ENCODE measurements at regions not wholly inside any gene's neighbourhood (a gene's known extent, or its start where the extent isn't known, plus 50 kb on each side); places are given as distances from the start of the nearest gene placed in this dataset.
"Not testable (repeated sequence)": the region's sequence is repeated elsewhere in the genome, so short reads cannot be mapped to it uniquely, and the experiment has no call there.

GRCh38 chr6:95693108-95693507, 115.8 kb downstream of the MANEA start:
- no peaks in the 10 kb centered on the region for H3K4me1 ChIP-seq (ENCODE audit: control insufficient read depth, insufficient read depth, low read length, unreplicated experiment)
- no peaks in the 10 kb centered on the region for H3K36me3 ChIP-seq (ENCODE audit: insufficient read depth, low read length)
- H3K79me2 ChIP-seq (ENCODE audit: control insufficient read depth, insufficient read depth, low read length, unreplicated experiment) = no peaks in the 10 kb centered on the region
- H3K27me3 ChIP-seq (ENCODE audit: insufficient read depth, low read length) = no peaks in the 10 kb centered on the region
- no peak overlapping the region for H3K27ac ChIP-seq (ENCODE audit: low read depth, low read length)
- no peak overlapping the region for H2AFZ ChIP-seq (ENCODE audit: low read length, unreplicated experiment)
- H3K4me3 ChIP-seq (ENCODE audit: low read depth, low read length) = no peak overlapping the region

DNA sequence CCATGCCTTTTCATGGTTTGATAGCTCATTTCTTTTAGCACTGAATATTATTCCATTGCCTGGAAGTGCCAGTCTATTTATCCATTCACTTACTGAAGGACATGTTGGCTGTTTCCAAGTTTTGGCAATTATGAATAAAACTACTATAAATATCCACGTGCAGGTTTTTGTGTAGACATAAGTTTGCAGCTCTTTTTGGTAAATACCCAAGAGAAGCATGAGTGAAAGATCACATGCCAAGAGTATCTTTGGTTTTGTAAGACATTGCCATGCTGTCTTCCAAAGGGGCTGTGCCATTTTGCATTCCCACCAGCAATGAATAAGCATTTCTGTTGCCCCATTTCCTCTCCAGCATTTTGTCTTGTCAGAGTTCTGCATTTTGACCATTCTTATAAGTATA, 120.9 kb downstream of the MANEA start:
- no peaks in the 10 kb centered on the region for H3K79me2 ChIP-seq (ENCODE audit: control insufficient read depth, insufficient read depth, low read length, unreplicated experiment)
- no peaks in the 10 kb centered on the region for H3K36me3 ChIP-seq (ENCODE audit: insufficient read depth, low read length)
- H3K27me3 ChIP-seq (ENCODE audit: insufficient read depth, low read length) = no peaks in the 10 kb centered on the region
- H3K27ac ChIP-seq (ENCODE audit: low read depth, low read length) = no peak overlapping the region
- no peak overlapping the region for H2AFZ ChIP-seq (ENCODE audit: low read length, unreplicated experiment)
- H3K4me1 ChIP-seq (ENCODE audit: control insufficient read depth, insufficient read depth, low read length, unreplicated experiment) = no peaks in the 10 kb centered on the region
- no peak overlapping the region for H3K4me3 ChIP-seq (ENCODE audit: low read depth, low read length)

DNA sequence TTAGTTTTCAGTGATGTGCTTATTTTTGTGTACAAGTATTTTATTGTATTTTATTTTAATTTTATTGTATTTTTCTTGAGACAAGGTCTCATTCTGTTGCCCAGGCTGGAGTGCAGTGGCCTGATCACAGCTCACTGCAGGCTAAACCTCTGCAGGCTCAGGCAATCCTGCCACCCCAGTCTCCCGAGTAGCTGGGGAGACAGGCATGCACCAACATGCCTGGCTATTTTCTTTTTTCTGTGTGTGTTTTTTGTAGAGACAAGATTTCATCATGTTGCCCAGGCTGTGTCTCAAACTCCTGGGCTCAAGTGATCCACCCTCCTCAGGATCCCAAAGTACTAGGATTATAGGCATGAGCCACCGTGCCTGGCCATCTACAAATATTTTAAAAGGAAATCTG, 146.3 kb downstream of the MANEA start:
- Histone ChIP-seq H3K79me2 (ENCODE audit: control insufficient read depth, insufficient read depth, low read length, unreplicated experiment) (no peaks in the 10 kb centered on the region), H3K4me1 (ENCODE audit: control insufficient read depth, insufficient read depth, low read length, unreplicated experiment) (no peaks in the 10 kb centered on the region), H2AFZ (ENCODE audit: low read length, unreplicated experiment) (no peak overlapping the region), H3K4me3 (ENCODE audit: low read depth, low read length) (no peak overlapping the region), H3K27ac (ENCODE audit: low read depth, low read length) (no peak overlapping the region), H3K27me3 (ENCODE audit: insufficient read depth, low read length) (no peaks in the 10 kb centered on the region), H3K36me3 (ENCODE audit: insufficient read depth, low read length) (no peaks in the 10 kb centered on the region)

DNA sequence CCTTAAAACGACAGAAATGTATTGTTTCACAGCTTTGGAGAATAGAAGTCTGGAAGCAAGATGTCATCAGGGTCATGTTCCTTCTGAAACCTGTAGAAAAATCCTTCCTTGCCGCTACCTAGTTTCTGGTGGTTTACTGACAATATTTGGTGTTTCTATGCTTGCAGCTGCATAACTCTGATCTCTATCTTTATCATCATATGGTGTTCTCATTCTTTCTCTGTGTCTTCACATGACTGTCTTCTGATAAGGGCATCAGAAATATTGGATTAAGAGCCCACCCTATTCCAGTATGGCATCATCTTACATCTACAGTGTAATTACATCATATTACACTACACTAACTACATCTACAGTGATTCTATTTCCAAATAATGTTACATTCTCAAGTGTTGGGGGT, 148.0 kb downstream of the MANEA start:
- H3K27ac ChIP-seq (ENCODE audit: low read depth, low read length) = no peak overlapping the region

DNA sequence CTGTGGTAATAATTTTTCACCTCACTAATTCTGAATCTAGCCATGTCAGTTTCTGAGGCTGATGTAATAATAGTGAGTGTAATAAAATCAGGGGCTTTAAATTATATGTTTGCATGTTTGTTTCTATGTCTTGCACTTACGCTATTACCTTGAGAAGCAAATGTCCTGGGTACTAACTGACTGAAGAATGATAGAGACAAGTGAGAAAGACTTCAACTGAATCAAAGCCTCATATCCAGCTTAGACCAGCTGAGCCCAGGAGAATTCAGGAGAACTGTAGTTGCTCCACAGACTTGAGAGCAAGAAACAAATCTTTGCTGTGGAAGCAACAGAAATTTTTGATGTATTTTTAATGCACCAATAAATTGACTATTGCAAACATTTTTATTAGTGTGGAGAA, 162.8 kb downstream of the MANEA start:
- no peaks in the 10 kb centered on the region for H3K36me3 ChIP-seq (ENCODE audit: insufficient read depth, low read length)
- no peaks in the 10 kb centered on the region for H3K4me1 ChIP-seq (ENCODE audit: control insufficient read depth, insufficient read depth, low read length, unreplicated experiment)
- no peaks in the 10 kb centered on the region for H3K27me3 ChIP-seq (ENCODE audit: insufficient read depth, low read length)
- no peak overlapping the region for H3K4me3 ChIP-seq (ENCODE audit: low read depth, low read length)
- H3K79me2 ChIP-seq (ENCODE audit: control insufficient read depth, insufficient read depth, low read length, unreplicated experiment) = no peaks in the 10 kb centered on the region
- H2AFZ ChIP-seq (ENCODE audit: low read length, unreplicated experiment) = no peak overlapping the region
- no peak overlapping the region for H3K27ac ChIP-seq (ENCODE audit: low read depth, low read length)

More for the DNA sequence above, 148.0 kb downstream of the MANEA start:
- no peaks in the 10 kb centered on the region for H3K27me3 ChIP-seq (ENCODE audit: insufficient read depth, low read length)
- H2AFZ ChIP-seq (ENCODE audit: low read length, unreplicated experiment) = no peak overlapping the region
- no peaks in the 10 kb centered on the region for H3K36me3 ChIP-seq (ENCODE audit: insufficient read depth, low read length)
- no peak overlapping the region for H3K4me3 ChIP-seq (ENCODE audit: low read depth, low read length)
- no peaks in the 10 kb centered on the region for H3K79me2 ChIP-seq (ENCODE audit: control insufficient read depth, insufficient read depth, low read length, unreplicated experiment)
- H3K4me1 ChIP-seq (ENCODE audit: control insufficient read depth, insufficient read depth, low read length, unreplicated experiment) = no peaks in the 10 kb centered on the region

DNA sequence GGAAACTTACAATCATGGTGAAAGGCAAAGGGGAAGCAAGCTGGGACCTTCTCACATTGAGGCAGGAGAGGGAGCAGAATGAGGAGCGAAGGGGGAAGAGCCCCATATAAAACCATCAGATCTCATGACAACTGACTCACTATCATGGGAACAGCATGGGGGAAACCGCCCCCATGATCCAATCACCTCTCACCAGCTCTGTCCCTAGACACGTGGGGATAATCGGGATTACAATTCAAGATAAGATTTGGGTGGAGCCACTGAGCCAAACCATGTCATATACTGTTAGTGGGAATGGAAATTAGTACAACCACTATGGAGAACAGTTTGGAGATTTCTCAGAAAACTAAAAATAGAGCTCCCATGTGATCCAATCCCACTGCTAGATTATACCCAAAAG, 163.7 kb downstream of the MANEA start:
- Histone ChIP-seq H2AFZ (ENCODE audit: low read length, unreplicated experiment) (no peak overlapping the region), H3K27me3 (ENCODE audit: insufficient read depth, low read length) (no peaks in the 10 kb centered on the region), H3K4me3 (ENCODE audit: low read depth, low read length) (no peak overlapping the region), H3K79me2 (ENCODE audit: control insufficient read depth, insufficient read depth, low read length, unreplicated experiment) (no peaks in the 10 kb centered on the region), H3K27ac (ENCODE audit: low read depth, low read length) (no peak overlapping the region), H3K36me3 (ENCODE audit: insufficient read depth, low read length) (no peaks in the 10 kb centered on the region), H3K4me1 (ENCODE audit: control insufficient read depth, insufficient read depth, low read length, unreplicated experiment) (no peaks in the 10 kb centered on the region)

- no peak overlapping the region for H3K4me3 ChIP-seq (ENCODE audit: low read depth, low read length)
- H3K79me2 ChIP-seq (ENCODE audit: control insufficient read depth, insufficient read depth, low read length, unreplicated experiment) = no peaks in the 10 kb centered on the region
- no peak overlapping the region for H2AFZ ChIP-seq (ENCODE audit: low read length, unreplicated experiment)
- H3K27ac ChIP-seq (ENCODE audit: low read depth, low read length) = no peak overlapping the region
- no peaks in the 10 kb centered on the region for H3K36me3 ChIP-seq (ENCODE audit: insufficient read depth, low read length)
- H3K4me1 ChIP-seq (ENCODE audit: control insufficient read depth, insufficient read depth, low read length, unreplicated experiment) = no peaks in the 10 kb centered on the region
- H3K27me3 ChIP-seq (ENCODE audit: insufficient read depth, low read length) = no peaks in the 10 kb centered on the region
Measured at GRCh38 chr6:95742767-95743289, 165.5 kb downstream of the MANEA start.

DNA sequence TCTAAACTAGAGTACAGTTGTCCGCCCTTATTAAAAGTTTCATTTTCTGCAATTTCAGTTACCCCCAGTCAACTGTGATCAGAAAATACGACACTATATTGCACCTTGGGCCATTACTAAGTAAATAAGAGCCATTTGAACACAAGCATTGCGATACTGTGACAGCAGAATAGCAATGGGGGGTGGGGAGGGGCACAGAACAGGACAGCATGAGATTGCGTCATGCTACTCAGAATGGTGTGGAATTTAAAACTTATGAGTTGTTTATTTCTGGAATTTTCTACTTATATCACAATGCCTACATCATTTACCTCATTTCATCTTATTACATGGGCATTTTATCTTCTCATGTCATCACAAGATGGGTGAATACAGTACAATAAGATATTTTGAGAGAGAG, 166.3 kb downstream of the MANEA start:
- Histone ChIP-seq H3K4me1 (ENCODE audit: control insufficient read depth, insufficient read depth, low read length, unreplicated experiment) (no peaks in the 10 kb centered on the region), H3K36me3 (ENCODE audit: insufficient read depth, low read length) (no peaks in the 10 kb centered on the region), H3K27ac (ENCODE audit: low read depth, low read length) (no peak overlapping the region), H3K79me2 (ENCODE audit: control insufficient read depth, insufficient read depth, low read length, unreplicated experiment) (no peaks in the 10 kb centered on the region), H3K27me3 (ENCODE audit: insufficient read depth, low read length) (no peaks in the 10 kb centered on the region), H3K4me3 (ENCODE audit: low read depth, low read length) (no peak overlapping the region), H2AFZ (ENCODE audit: low read length, unreplicated experiment) (no peak overlapping the region)

DNA sequence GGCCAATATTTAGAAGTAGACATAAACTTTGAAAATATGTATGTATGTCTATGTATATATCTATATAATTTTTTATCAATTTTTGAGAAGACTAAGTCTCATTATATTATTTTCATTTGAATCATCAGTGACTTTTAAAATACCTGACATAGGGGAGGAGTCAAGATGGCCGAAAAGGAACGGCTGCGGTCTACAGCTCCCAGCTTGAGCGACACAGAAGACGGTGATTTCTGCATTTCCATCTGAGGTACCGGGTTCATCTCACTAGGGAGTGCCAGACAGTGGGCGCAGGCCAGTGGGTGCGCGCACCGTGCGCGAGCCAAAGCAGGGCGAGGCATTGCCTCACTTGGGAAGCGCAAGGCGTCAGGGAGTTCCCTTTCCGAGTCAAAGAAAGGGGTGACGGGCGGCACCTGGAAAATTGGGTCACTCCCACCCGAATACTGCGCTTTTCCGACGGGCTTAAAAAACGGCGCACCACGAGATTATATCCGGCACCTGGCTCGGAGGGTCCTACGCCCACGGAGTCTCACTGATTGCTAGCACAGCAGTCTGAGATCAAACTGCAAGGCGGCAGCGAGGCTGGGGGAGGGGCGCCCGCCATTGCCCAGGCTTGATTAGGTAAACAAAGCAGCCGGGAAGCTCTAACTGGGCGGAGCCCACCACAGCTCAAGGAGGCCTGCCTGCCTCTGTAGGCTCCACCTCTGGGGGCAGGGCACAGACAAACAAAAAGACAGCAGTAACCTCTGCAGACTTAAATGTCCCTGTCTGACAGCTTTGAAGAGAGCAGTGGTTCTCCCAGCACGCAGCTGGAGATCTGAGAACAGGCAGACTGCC, 181.1 kb downstream of the MANEA start:
- not testable (repeated sequence) for H3K27me3 ChIP-seq (ENCODE audit: insufficient read depth, low read length); H2AFZ ChIP-seq (ENCODE audit: low read length, unreplicated experiment); H3K4me1 ChIP-seq (ENCODE audit: control insufficient read depth, insufficient read depth, low read length, unreplicated experiment); H3K27ac ChIP-seq (ENCODE audit: low read depth, low read length); H3K36me3 ChIP-seq (ENCODE audit: insufficient read depth, low read length); H3K79me2 ChIP-seq (ENCODE audit: control insufficient read depth, insufficient read depth, low read length, unreplicated experiment); H3K4me3 ChIP-seq (ENCODE audit: low read depth, low read length)

DNA sequence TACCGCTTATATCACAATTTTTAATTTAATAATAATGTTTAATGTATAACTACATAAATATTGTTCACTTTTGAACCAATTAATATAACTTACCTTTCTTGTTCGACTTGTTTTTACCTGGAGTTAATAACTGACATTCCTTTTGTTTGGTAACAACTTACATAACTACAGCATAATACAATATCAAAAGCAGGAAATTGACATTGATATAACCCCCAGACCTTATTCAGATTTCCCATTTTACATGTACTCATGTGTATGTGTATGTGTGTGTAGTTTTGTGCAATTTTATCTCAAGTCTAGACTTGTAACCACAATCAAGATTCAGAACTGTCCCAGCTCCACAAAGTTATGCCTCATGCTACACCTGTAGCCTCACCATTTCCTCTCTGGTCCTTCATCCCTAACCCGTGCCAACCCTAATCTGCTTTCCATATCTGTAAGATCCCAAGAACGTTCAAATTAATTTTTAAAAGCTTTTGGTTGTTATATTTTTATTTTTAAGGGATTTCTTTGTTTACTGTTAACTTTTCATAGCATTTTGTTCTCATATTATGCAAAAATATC, 190.6 kb downstream of the MANEA start:
- no peaks in the 10 kb centered on the region for H3K36me3 ChIP-seq (ENCODE audit: insufficient read depth, low read length)
- no peaks in the 10 kb centered on the region for H3K27me3 ChIP-seq (ENCODE audit: insufficient read depth, low read length)
- no peak overlapping the region for H2AFZ ChIP-seq (ENCODE audit: low read length, unreplicated experiment)
- H3K4me1 ChIP-seq (ENCODE audit: control insufficient read depth, insufficient read depth, low read length, unreplicated experiment) = no peaks in the 10 kb centered on the region
- H3K27ac ChIP-seq (ENCODE audit: low read depth, low read length) = no peak overlapping the region
- H3K4me3 ChIP-seq (ENCODE audit: low read depth, low read length) = no peak overlapping the region
- no peaks in the 10 kb centered on the region for H3K79me2 ChIP-seq (ENCODE audit: control insufficient read depth, insufficient read depth, low read length, unreplicated experiment)

- no peaks in the 10 kb centered on the region for H3K36me3 ChIP-seq (ENCODE audit: insufficient read depth, low read length)
- H3K79me2 ChIP-seq (ENCODE audit: control insufficient read depth, insufficient read depth, low read length, unreplicated experiment) = no peaks in the 10 kb centered on the region
- no peaks in the 10 kb centered on the region for H3K27me3 ChIP-seq (ENCODE audit: insufficient read depth, low read length)
- no peaks in the 10 kb centered on the region for H3K4me1 ChIP-seq (ENCODE audit: control insufficient read depth, insufficient read depth, low read length, unreplicated experiment)
- no peak overlapping the region for H3K4me3 ChIP-seq (ENCODE audit: low read depth, low read length)
- H2AFZ ChIP-seq (ENCODE audit: low read length, unreplicated experiment) = no peak overlapping the region
- H3K27ac ChIP-seq (ENCODE audit: low read depth, low read length) = no peak overlapping the region
Measured at GRCh38 chr6:95768539-95768938, 191.2 kb downstream of the MANEA start.
